GM10266 (cell line): ENCODE measurements at regions not wholly inside any gene's neighbourhood (a gene's known extent, or its start where the extent isn't known, plus 50 kb on each side); places are given as distances from the start of the nearest gene placed in this dataset.
"Not testable (repeated sequence)": the region's sequence is repeated elsewhere in the genome, so short reads cannot be mapped to it uniquely, and the experiment has no call there.

Experiments
- DNase-seq: peaks from one replicate; pipeline ENCODE4 v3.0.0; 2012; ENCODE audit errors: extremely low spot score
- CTCF ChIP-seq: IDR thresholded peaks from 2 replicates; pipeline ENCODE4 v1.5.1; 2012; ENCODE audit warnings: mild to moderate bottlenecking, low read depth; ENCODE audit not compliant: control insufficient read depth, insufficient read depth; ENCODE audit errors: missing control alignments

- DNase-seq: no peak
- TF ChIP-seq CTCF: no peak
These were observed 1302.7 kb downstream of the TECRL start for GRCh38 chr4:63106600-63106999.

GRCh38 chr4:63105839-63106238 is 1303.4 kb downstream of the TECRL start:
- TF ChIP-seq CTCF: no peak
- DNase-seq: no peak

- DNase-seq: no peak
These were observed 1318.6 kb downstream of the TECRL start for GRCh38 chr4:63090641-63091040.

GRCh38 chr4:63085091-63085490 is 1324.2 kb downstream of the TECRL start:
- DNase-seq: no peak

More at GRCh38 chr4:63090641-63091040, 1318.6 kb downstream of the TECRL start:
- TF ChIP-seq CTCF: no peak

GRCh38 chr4:63080934-63081333 is 1328.3 kb downstream of the TECRL start:
- no peak for DNase-seq
- TF ChIP-seq CTCF: no peak

More at GRCh38 chr4:63085091-63085490, 1324.2 kb downstream of the TECRL start:
- TF ChIP-seq CTCF: no peak

- no peak for TF ChIP-seq CTCF
- no peak for DNase-seq
These were observed 1345.5 kb downstream of the TECRL start for GRCh38 chr4:63063760-63064159.

- not testable (repeated sequence) for DNase-seq
These were observed 1346.4 kb downstream of the TECRL start for GRCh38 chr4:63062891-63063290.

- DNase-seq: no peak
- no peak for TF ChIP-seq CTCF
These were observed 1359.5 kb downstream of the TECRL start for GRCh38 chr4:63049726-63050125.
